ENCODE measurements at regions not wholly inside any gene's neighbourhood (a gene's known extent, or its start where the extent isn't known, plus 50 kb on each side); places are given as distances from the start of the nearest gene placed in this dataset.

GRCh38 chr1:103941086-103941485 is 191.4 kb downstream of the AMY1C start:
- no peaks in the 10 kb centered on the region for H3K36me3 Mint-ChIP-seq (ENCODE audit: low read depth)
- CTCF ChIA-PET: no interaction called here
- no peak overlapping the region for H3K27ac Mint-ChIP-seq
- H3K9me3 Mint-ChIP-seq: peaks cover 2% of the 10 kb centered on the region
- ATAC-seq (ENCODE audit: low read depth) (no peak), DNase-seq (no peak)
- POLR2A ChIA-PET: no interaction called here
- intact Hi-C loops (cut with micrococcal nuclease): loop anchor here (10.0 kb wide), 1 partner anchor 194 kb away; no protein-coding TSS in a partner anchor
- TF ChIP-seq CTCF (IDR thresholded peaks at IDR 0.05): no peak
- H3K4me3 Mint-ChIP-seq: no peak overlapping the region
- peaks cover 2% of the 10 kb centered on the region for H3K4me1 Mint-ChIP-seq
- H3K27me3 Mint-ChIP-seq: no peaks in the 10 kb centered on the region

DNA sequence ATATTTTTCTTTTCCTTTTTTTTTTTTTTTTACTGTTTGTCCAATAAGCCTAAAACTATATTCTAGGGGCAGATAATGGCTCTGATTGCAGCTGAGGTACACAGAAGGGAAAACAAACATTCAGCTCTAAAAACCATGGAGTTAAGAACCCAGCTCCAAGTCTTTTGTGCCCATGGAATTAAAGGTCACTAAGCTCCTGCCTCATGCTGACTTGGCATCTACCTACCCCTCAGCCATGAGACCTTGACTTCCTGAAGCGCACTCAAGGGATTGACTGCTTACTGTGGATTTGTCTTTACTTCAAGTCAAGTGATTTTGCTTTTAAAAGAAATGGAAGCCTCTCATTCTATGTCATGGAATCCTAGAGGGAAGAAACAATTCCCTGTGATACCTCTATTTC is 192.3 kb downstream of the AMY1C start:
- no peak overlapping the region for H3K27ac Mint-ChIP-seq
- H3K9me3 Mint-ChIP-seq: peaks cover 2% of the 10 kb centered on the region
- TF ChIP-seq CTCF (IDR thresholded peaks at IDR 0.05): no peak
- peaks cover under 1% of the 10 kb centered on the region for H3K4me1 Mint-ChIP-seq
- ATAC-seq (ENCODE audit: low read depth): no peak
- H3K4me3 Mint-ChIP-seq: no peak overlapping the region
- ChIA-PET POLR2A (no interaction called here), CTCF (no interaction called here)
- intact Hi-C loops (cut with micrococcal nuclease): loop anchor here (10.0 kb wide), 1 partner anchor 193 kb away; no protein-coding TSS in a partner anchor
- no peak for DNase-seq
- H3K36me3 Mint-ChIP-seq (ENCODE audit: low read depth): no peaks in the 10 kb centered on the region
- H3K27me3 Mint-ChIP-seq: no peaks in the 10 kb centered on the region

GRCh38 chr1:103945774-103946173 is 196.1 kb downstream of the AMY1C start:
- CTCF ChIA-PET: no interaction called here
- POLR2A ChIA-PET: no interaction called here
- Mint-ChIP-seq H3K9me3 (no peaks in the 10 kb centered on the region), H3K36me3 (ENCODE audit: low read depth) (no peaks in the 10 kb centered on the region), H3K27me3 (no peaks in the 10 kb centered on the region), H3K4me3 (no peak overlapping the region), H3K27ac (no peak overlapping the region), H3K4me1 (no peaks in the 10 kb centered on the region)
- ATAC-seq (ENCODE audit: low read depth): no peak
- no peak for DNase-seq
- TF ChIP-seq CTCF (IDR thresholded peaks at IDR 0.05): no peak
- intact Hi-C loops (cut with micrococcal nuclease): loop anchor here (5.0 to 10.0 kb wide), 2 partner anchors 189 to 1847 kb away; no protein-coding TSS in a partner anchor

GRCh38 chr1:103948526-103948925 is 198.8 kb downstream of the AMY1C start:
- no peak for TF ChIP-seq CTCF (IDR thresholded peaks at IDR 0.05)
- ATAC-seq (ENCODE audit: low read depth) (no peak), DNase-seq (no peak)
- no peaks in the 10 kb centered on the region for H3K4me1 Mint-ChIP-seq
- H3K27ac Mint-ChIP-seq: no peak overlapping the region
- H3K27me3 Mint-ChIP-seq: no peaks in the 10 kb centered on the region
- POLR2A ChIA-PET: no interaction called here
- H3K4me3 Mint-ChIP-seq: no peak overlapping the region
- intact Hi-C loops (cut with micrococcal nuclease): loop anchor here (2.0 to 10.0 kb wide), 3 partner anchors 186 to 1844 kb away; no protein-coding TSS in a partner anchor
- H3K9me3 Mint-ChIP-seq: no peaks in the 10 kb centered on the region
- no peaks in the 10 kb centered on the region for H3K36me3 Mint-ChIP-seq (ENCODE audit: low read depth)
- CTCF ChIA-PET: no interaction called here

DNA sequence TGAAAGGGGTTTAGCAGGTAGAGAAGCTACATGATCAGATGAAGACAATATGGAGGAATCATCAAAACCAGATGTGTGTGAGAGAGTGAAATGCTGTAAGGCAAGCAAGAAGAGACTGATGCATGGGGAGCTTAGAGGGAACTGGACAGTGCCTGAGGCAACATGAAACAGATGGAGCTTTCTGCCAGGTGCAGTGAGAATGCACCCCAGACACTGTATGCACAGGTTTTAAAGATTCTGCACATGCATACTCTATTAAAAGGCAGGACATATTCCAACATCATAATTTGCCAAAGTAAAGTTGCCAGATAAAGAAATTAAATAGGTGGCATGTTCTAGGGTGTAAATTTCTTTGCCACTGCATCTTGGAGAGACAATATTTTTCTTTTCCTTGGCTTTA is 200.1 kb downstream of the AMY1C start:
- no peak for DNase-seq
- no peaks in the 10 kb centered on the region for H3K4me1 Mint-ChIP-seq
- H3K9me3 Mint-ChIP-seq: no peaks in the 10 kb centered on the region
- intact Hi-C loops (cut with micrococcal nuclease): loop anchor here (2.0 to 10.0 kb wide), 3 partner anchors 185 to 1843 kb away; no protein-coding TSS in a partner anchor
- no peak for TF ChIP-seq CTCF (IDR thresholded peaks at IDR 0.05)
- no peaks in the 10 kb centered on the region for H3K36me3 Mint-ChIP-seq (ENCODE audit: low read depth)
- H3K4me3 Mint-ChIP-seq: no peak overlapping the region
- H3K27ac Mint-ChIP-seq: no peak overlapping the region
- no peak for ATAC-seq (ENCODE audit: low read depth)
- ChIA-PET CTCF (no interaction called here), POLR2A (no interaction called here)
- no peaks in the 10 kb centered on the region for H3K27me3 Mint-ChIP-seq

Measured in activated B cell treated with CpG ODN at 0.5 μM for 24 hours (primary cell).